HL-60 (cell line): ENCODE measurements at regions not wholly inside any gene's neighbourhood (a gene's known extent, or its start where the extent isn't known, plus 50 kb on each side); places are given as distances from the start of the nearest gene placed in this dataset.

Experiments
- DNase-seq, 2 experiments: peaks; one replicate each; pipeline ENCODE4 v3.0.0-alpha.2; 2010 to 2020; ENCODE audit warnings: low read depth in 1 of 2, low spot score in 1 of 2
- H3K27ac ChIP-seq: fragments of 250-450 bp; sonication (Bioruptor Pico); replicated peaks from 2 replicates; pipeline ENCODE4 v1.5.1; 2020; ENCODE audit warnings: mild to moderate bottlenecking, moderate library complexity
- H3K27me3 ChIP-seq: fragments of 250-450 bp; sonication (Bioruptor Pico); 2 replicates; pipeline ENCODE4 v1.5.1; 2021; ENCODE audit warnings: mild to moderate bottlenecking, moderate library complexity; ENCODE audit not compliant: insufficient read depth, poor library complexity, severe bottlenecking
- H3K4me3 ChIP-seq: replicated peaks from 2 replicates; pipeline ENCODE4 v1.5.1; 2011; ENCODE audit warnings: mild to moderate bottlenecking, control low read depth, low read length; ENCODE audit not compliant: insufficient read depth
- GABPA ChIP-seq: IDR thresholded peaks from 2 replicates; pipeline ENCODE4 v1.6.1; 2012; ENCODE audit warnings: low read depth
- POLR2AphosphoS5 ChIP-seq: IDR thresholded peaks from 2 replicates; pipeline ENCODE4 v1.6.1; 2012; ENCODE audit warnings: low read depth
- SPI1 ChIP-seq: IDR thresholded peaks from 2 replicates; pipeline ENCODE4 v1.6.1; 2012; ENCODE audit warnings: low read depth, mild to moderate bottlenecking, borderline replicate concordance
- TF ChIP-seq, protein P1 (sequence below): IDR thresholded peaks from 2 replicates; pipeline ENCODE4 v1.6.1; 2012; ENCODE audit warnings: low read depth; ENCODE audit not compliant: insufficient replicate concordance
- TF ChIP-seq, protein P2 (sequence below): IDR thresholded peaks from one replicate; pipeline ENCODE4 v1.5.1; 2011; ENCODE audit warnings: low read length, control low read depth, inconsistent platforms; ENCODE audit not compliant: insufficient read depth

DNA sequence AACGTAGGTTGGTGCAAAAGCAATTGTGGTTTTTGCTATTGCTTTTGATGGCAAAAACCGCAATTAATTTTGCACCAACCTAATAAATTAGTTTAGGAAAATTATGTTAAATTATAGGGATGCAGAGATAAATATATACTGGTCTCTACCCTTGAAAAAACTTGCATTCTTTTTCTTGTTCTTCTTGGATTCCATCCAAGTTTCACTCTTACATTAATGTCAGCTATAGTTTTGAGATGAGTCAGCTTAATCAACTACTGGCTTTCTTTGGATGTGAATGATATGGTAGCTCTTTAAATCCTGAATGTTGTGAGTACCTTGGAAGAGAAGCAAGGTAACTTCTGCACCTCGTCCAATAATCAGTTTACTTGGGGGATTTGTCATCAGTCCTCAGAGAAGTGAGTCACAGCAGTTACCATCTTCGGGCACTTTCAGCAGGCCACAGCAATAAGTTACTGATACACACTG is 549.0 kb upstream of the ZNF608 start:
- Histone ChIP-seq H3K4me3 (no peak overlapping the region), H3K27ac (no peak overlapping the region), H3K27me3 (no peaks in the 10 kb centered on the region)
- no peak for DNase-seq
- TF ChIP-seq POLR2AphosphoS5 (no peak), GABPA (no peak), SPI1 (no peak)
- TF ChIP-seq, protein P1, sequence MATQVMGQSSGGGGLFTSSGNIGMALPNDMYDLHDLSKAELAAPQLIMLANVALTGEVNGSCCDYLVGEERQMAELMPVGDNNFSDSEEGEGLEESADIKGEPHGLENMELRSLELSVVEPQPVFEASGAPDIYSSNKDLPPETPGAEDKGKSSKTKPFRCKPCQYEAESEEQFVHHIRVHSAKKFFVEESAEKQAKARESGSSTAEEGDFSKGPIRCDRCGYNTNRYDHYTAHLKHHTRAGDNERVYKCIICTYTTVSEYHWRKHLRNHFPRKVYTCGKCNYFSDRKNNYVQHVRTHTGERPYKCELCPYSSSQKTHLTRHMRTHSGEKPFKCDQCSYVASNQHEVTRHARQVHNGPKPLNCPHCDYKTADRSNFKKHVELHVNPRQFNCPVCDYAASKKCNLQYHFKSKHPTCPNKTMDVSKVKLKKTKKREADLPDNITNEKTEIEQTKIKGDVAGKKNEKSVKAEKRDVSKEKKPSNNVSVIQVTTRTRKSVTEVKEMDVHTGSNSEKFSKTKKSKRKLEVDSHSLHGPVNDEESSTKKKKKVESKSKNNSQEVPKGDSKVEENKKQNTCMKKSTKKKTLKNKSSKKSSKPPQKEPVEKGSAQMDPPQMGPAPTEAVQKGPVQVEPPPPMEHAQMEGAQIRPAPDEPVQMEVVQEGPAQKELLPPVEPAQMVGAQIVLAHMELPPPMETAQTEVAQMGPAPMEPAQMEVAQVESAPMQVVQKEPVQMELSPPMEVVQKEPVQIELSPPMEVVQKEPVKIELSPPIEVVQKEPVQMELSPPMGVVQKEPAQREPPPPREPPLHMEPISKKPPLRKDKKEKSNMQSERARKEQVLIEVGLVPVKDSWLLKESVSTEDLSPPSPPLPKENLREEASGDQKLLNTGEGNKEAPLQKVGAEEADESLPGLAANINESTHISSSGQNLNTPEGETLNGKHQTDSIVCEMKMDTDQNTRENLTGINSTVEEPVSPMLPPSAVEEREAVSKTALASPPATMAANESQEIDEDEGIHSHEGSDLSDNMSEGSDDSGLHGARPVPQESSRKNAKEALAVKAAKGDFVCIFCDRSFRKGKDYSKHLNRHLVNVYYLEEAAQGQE: no peak
- TF ChIP-seq, protein P2, sequence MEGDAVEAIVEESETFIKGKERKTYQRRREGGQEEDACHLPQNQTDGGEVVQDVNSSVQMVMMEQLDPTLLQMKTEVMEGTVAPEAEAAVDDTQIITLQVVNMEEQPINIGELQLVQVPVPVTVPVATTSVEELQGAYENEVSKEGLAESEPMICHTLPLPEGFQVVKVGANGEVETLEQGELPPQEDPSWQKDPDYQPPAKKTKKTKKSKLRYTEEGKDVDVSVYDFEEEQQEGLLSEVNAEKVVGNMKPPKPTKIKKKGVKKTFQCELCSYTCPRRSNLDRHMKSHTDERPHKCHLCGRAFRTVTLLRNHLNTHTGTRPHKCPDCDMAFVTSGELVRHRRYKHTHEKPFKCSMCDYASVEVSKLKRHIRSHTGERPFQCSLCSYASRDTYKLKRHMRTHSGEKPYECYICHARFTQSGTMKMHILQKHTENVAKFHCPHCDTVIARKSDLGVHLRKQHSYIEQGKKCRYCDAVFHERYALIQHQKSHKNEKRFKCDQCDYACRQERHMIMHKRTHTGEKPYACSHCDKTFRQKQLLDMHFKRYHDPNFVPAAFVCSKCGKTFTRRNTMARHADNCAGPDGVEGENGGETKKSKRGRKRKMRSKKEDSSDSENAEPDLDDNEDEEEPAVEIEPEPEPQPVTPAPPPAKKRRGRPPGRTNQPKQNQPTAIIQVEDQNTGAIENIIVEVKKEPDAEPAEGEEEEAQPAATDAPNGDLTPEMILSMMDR: no peak

DNA sequence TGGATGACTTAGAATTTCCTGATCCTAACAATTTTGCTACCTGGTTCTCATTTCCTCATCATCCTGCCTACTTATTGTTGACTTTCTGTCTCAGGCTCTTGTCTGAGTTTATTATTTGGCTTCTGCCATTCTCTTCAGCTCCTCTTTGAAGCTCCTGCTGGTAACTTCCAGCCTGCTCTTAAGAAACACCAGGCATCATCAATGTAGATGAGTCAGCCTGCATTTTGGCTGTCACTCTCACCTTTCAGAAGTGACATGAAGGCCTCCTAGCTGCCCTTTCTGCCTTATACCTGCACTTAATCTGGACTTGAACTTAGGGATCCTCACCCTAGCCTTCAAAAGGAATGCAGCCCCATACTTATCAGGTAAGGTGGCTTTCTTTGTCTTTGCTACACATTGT is 551.8 kb upstream of the ZNF608 start:
- Histone ChIP-seq H3K4me3 (no peak overlapping the region), H3K27me3 (no peaks in the 10 kb centered on the region), H3K27ac (no peak overlapping the region)
- TF ChIP-seq GABPA: no peak
- no peak for TF ChIP-seq POLR2AphosphoS5
- TF ChIP-seq, protein P1: no peak
- no peak for TF ChIP-seq SPI1
- TF ChIP-seq, protein P2: no peak
- no peak for DNase-seq

DNA sequence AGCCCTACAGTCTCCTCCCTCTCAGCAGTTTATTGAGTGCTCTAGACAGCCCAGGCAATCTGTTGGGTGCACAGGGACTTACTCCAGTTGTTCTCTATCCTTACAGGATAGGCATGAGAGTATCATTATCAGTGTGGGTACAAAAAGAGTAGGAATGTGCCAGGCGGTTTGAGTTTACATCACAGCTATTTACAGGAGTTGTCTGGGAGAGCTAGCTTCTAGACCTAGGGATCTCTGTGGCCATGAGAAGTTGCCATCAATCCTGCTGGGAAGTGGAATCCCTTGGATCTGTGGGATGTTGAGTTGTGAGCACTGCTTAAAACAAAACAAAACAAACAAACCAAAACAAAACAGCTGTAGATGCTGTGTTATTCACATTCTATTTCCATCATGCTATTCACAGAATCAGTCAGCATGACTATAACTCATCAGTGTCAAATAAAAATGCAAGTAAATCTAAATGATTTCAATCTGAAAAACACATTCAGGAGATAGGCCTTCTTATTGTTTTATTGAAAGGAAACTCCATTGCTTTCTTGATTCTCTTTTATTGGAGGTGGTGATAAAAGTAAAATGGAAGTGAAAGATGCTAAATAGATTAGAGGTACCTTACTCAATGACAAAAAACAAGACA is 552.4 kb upstream of the ZNF608 start:
- no peaks in the 10 kb centered on the region for H3K27me3 ChIP-seq
- H3K27ac ChIP-seq: no peak overlapping the region
- H3K4me3 ChIP-seq: no peak overlapping the region
- no peak for TF ChIP-seq POLR2AphosphoS5
- TF ChIP-seq, protein P1: no peak
- no peak for TF ChIP-seq SPI1
- TF ChIP-seq, protein P2: no peak
- DNase-seq: no peak
